Prostate gland (tissue), 2 donors: ENCODE measurements at regions not wholly inside any gene's neighbourhood (a gene's known extent, or its start where the extent isn't known, plus 50 kb on each side); places are given as distances from the start of the nearest gene placed in this dataset.
"Not testable (repeated sequence)": the region's sequence is repeated elsewhere in the genome, so short reads cannot be mapped to it uniquely, and the experiment has no call there.

ENCODE experiments used
- DNase-seq: peaks from one replicate; pipeline ENCODE4 v3.0.0-alpha.2; 2019; ENCODE audit warnings: low spot score
- H3K27ac ChIP-seq, 2 donors: fragments of 200-600 bp; sonication (generic); 2 replicates each; pipeline ENCODE4 v1.5.1; 2017 to 2019
- H3K27me3 ChIP-seq: fragments of 200-600 bp; sonication (generic); replicated peaks from 2 replicates; pipeline ENCODE4 v1.5.1; 2019; ENCODE audit not compliant: insufficient read depth
- H3K36me3 ChIP-seq, 2 donors: fragments of 200-600 bp; sonication (generic); 1 replicate in 1 of 2; 2 replicates in 1 of 2; pipeline versions ENCODE4 v1.5.1 to v1.8.1; 2017 to 2019
- H3K4me1 ChIP-seq: fragments of 200-600 bp; sonication (generic); replicated peaks from 2 replicates; pipeline ENCODE4 v1.5.1; 2019
- H3K4me3 ChIP-seq, 2 donors: fragments of 200-600 bp; sonication (generic); 2 replicates each; pipeline ENCODE4 v1.5.1; 2017 to 2019
- H3K9me3 ChIP-seq: fragments of 200-600 bp; sonication (generic); 2 replicates; pipeline ENCODE4 v1.5.1; 2017
- CTCF ChIP-seq, 4 experiments: fragments of 200-600 bp in 2 of 4; fragments of 450-650 bp in 2 of 4; sonication (generic) in 2 of 4; IDR thresholded peaks; 1 replicate in 3 of 4; 2 replicates in 1 of 4; pipeline ENCODE4 v1.5.1; 2016 to 2019; ENCODE audit warnings: antibody characterized with exemption in 4 of 4, mild to moderate bottlenecking in 2 of 4, moderate library complexity in 2 of 4
- POLR2A ChIP-seq: fragments of 450-650 bp; IDR thresholded peaks from one replicate; pipeline ENCODE4 v1.6.1; 2016; ENCODE audit warnings: antibody characterized with exemption, mild to moderate bottlenecking
- POLR2AphosphoS5 ChIP-seq: sonication (generic); formaldehyde crosslinking; IDR thresholded peaks from one replicate; pipeline ENCODE4 v1.6.1; 2017; ENCODE audit warnings: antibody characterized with exemption
- WGBS: methylation state at CpG from one replicate; pipeline ENCODE4 v1.1.5; 2018; 5-methylcytosine and 5-hydroxymethylcytosine counted together
- intact Hi-C: fragments of 100-400 bp; cut with DNase I; formaldehyde crosslinking; loops from one replicate; pipeline ENCODE4 v1.14.2; 2022

- TF ChIP-seq CTCF (IDR thresholded peaks at IDR 0.05) (no peak), POLR2A (no peak), POLR2AphosphoS5 (no peak)
- Histone ChIP-seq H3K4me3 (no peak overlapping the region), H3K9me3 (no peaks in the 10 kb centered on the region), H3K27ac (no peak overlapping the region), H3K36me3 (no peaks in the 10 kb centered on the region), H3K4me1 (no peaks in the 10 kb centered on the region), H3K27me3 (no peaks in the 10 kb centered on the region)
- DNase-seq = no peak
- WGBS = 48% methylated on average over 1 of the region's 1 CpG
- intact Hi-C loops = no loop called here
Observed at GRCh38 chr3:20450611-20451010, 264.6 kb upstream of the SGO1 start.

- H3K4me3 ChIP-seq = no peak overlapping the region
- intact Hi-C loops = no loop called here
- 64% methylated on average over 1 of the region's 1 CpG for WGBS
- H3K36me3 ChIP-seq = no peaks in the 10 kb centered on the region
- H3K4me1 ChIP-seq = no peaks in the 10 kb centered on the region
- no peak for DNase-seq
- no peaks in the 10 kb centered on the region for H3K27me3 ChIP-seq
- no peak overlapping the region for H3K27ac ChIP-seq
- no peaks in the 10 kb centered on the region for H3K9me3 ChIP-seq
- no peak for TF ChIP-seq POLR2A
- TF ChIP-seq CTCF (IDR thresholded peaks at IDR 0.05) = no peak
- TF ChIP-seq POLR2AphosphoS5 = no peak
Observed at GRCh38 chr3:20442846-20443245, 256.8 kb upstream of the SGO1 start.

GRCh38 chr3:20427268-20427667, 241.3 kb upstream of the SGO1 start:
- H3K36me3 ChIP-seq, intact Hi-C loops, DNase-seq, H3K4me1 ChIP-seq, H3K4me3 ChIP-seq, H3K27me3 ChIP-seq, H3K9me3 ChIP-seq, H3K27ac ChIP-seq: not testable (repeated sequence)
- 85% methylated on average over 2 of the region's 2 CpGs for WGBS

GRCh38 chr3:20425138-20425537, 239.1 kb upstream of the SGO1 start:
- Histone ChIP-seq H3K36me3 (no peaks in the 10 kb centered on the region), H3K27me3 (no peaks in the 10 kb centered on the region), H3K4me1 (no peaks in the 10 kb centered on the region), H3K4me3 (no peak overlapping the region), H3K27ac (no peak overlapping the region), H3K9me3 (no peaks in the 10 kb centered on the region)
- DNase-seq = no peak
- WGBS = 88% methylated on average over 1 of the region's 1 CpG
- TF ChIP-seq POLR2A (no peak), CTCF (IDR thresholded peaks at IDR 0.05) (no peak), POLR2AphosphoS5 (no peak)
- intact Hi-C loops = no loop called here

- 74% methylated on average over 2 of the region's 2 CpGs for WGBS
- intact Hi-C loops = no loop called here
- Histone ChIP-seq H3K4me1 (no peaks in the 10 kb centered on the region), H3K9me3 (no peaks in the 10 kb centered on the region), H3K27ac (no peak overlapping the region), H3K27me3 (no peaks in the 10 kb centered on the region), H3K36me3 (no peaks in the 10 kb centered on the region), H3K4me3 (no peak overlapping the region)
- DNase-seq = no peak
- TF ChIP-seq POLR2A (no peak), CTCF (IDR thresholded peaks at IDR 0.05) (no peak), POLR2AphosphoS5 (no peak)
Observed at GRCh38 chr3:20424086-20424485, 238.1 kb upstream of the SGO1 start.
